ENCODE measurements at regions not wholly inside any gene's neighbourhood (a gene's known extent, or its start where the extent isn't known, plus 50 kb on each side); places are given as distances from the start of the nearest gene placed in this dataset.

GRCh38 chr1:222865718-222866117 is 50.9 kb downstream of the DISP1 start:
- H3K9me3 Mint-ChIP-seq, result no peaks in the 10 kb centered on the region
- no peak for DNase-seq (ENCODE audit: low spot score)
- H3K4me3 Mint-ChIP-seq, result no peak overlapping the region
- H3K4me1 Mint-ChIP-seq (ENCODE audit: low read depth), result peaks cover 4% of the 10 kb centered on the region
- H3K27ac Mint-ChIP-seq, result no peak overlapping the region
- H3K27me3 Mint-ChIP-seq (ENCODE audit: low read depth), result no peaks in the 10 kb centered on the region
- H3K36me3 Mint-ChIP-seq (ENCODE audit: low read depth), result no peaks in the 10 kb centered on the region

GRCh38 chr1:222867316-222867715 is 52.5 kb downstream of the DISP1 start:
- no peak for DNase-seq (ENCODE audit: low spot score)
- H3K9me3 Mint-ChIP-seq, result no peaks in the 10 kb centered on the region

DNA sequence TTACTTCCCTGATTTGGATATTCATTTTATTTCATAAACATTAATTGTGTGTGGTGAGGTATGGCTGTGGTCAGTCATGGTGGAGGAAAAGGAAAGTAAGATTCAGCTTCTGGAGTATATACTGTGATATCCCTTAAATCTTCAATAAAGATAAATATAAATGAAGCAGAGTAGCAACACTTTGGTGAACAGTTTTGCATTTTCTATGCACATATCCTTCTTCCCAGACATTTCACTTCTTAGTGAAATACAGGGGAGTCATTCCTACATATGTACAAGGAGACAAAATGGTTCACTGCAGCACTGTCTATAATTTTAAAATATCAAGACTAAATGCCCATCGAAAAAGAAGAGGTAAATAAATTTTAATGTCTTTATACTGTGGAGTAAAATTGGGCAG is 61.3 kb downstream of the DISP1 start:
- Mint-ChIP-seq H3K4me3 (no peak overlapping the region), H3K27ac (no peak overlapping the region), H3K4me1 (ENCODE audit: low read depth) (peaks cover 5% of the 10 kb centered on the region), H3K36me3 (ENCODE audit: low read depth) (peaks cover 3% of the 10 kb centered on the region), H3K9me3 (peaks cover 4% of the 10 kb centered on the region), H3K27me3 (ENCODE audit: low read depth) (no peaks in the 10 kb centered on the region)
- no peak for DNase-seq (ENCODE audit: low spot score)

More at GRCh38 chr1:222867316-222867715, 52.5 kb downstream of the DISP1 start:
- Mint-ChIP-seq H3K27ac (no peak overlapping the region), H3K36me3 (ENCODE audit: low read depth) (no peaks in the 10 kb centered on the region), H3K27me3 (ENCODE audit: low read depth) (no peaks in the 10 kb centered on the region), H3K4me1 (ENCODE audit: low read depth) (no peaks in the 10 kb centered on the region), H3K4me3 (no peak overlapping the region)

DNA sequence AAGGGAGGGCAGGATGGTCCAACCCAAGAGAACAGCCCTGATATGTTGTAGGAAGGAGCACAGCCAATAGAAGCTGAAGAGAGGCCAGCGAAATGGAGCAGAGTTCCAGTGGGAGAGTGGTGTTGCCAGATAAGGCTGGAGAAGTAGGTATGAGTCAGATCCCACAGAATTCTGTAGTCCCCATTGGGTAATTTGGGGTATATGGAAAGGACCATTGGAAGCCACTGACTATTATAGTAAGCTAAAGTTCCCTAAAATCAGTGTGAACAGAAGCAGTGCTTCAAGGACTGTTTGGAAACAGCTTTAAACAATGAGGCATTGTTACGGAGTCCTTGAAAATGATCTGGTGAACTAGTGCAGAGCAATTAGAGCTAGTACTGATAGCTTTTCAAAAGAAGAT is 63.0 kb downstream of the DISP1 start:
- Mint-ChIP-seq H3K9me3 (peaks cover 4% of the 10 kb centered on the region), H3K27ac (no peak overlapping the region)

GRCh38 chr1:222880587-222880986 is 65.7 kb downstream of the DISP1 start:
- Mint-ChIP-seq H3K27me3 (ENCODE audit: low read depth) (no peaks in the 10 kb centered on the region), H3K4me3 (no peak overlapping the region), H3K9me3 (no peaks in the 10 kb centered on the region), H3K36me3 (ENCODE audit: low read depth) (no peaks in the 10 kb centered on the region), H3K4me1 (ENCODE audit: low read depth) (peaks cover 5% of the 10 kb centered on the region), H3K27ac (no peak overlapping the region)
- peak; percentile 22 for DNase-seq (ENCODE audit: low spot score)

More for the DNA sequence above, 63.0 kb downstream of the DISP1 start:
- no peaks in the 10 kb centered on the region for H3K27me3 Mint-ChIP-seq (ENCODE audit: low read depth)
- H3K4me1 Mint-ChIP-seq (ENCODE audit: low read depth), result peaks cover 5% of the 10 kb centered on the region
- peaks cover 3% of the 10 kb centered on the region for H3K36me3 Mint-ChIP-seq (ENCODE audit: low read depth)
- DNase-seq (ENCODE audit: low spot score), result no peak
- H3K4me3 Mint-ChIP-seq, result no peak overlapping the region

DNA sequence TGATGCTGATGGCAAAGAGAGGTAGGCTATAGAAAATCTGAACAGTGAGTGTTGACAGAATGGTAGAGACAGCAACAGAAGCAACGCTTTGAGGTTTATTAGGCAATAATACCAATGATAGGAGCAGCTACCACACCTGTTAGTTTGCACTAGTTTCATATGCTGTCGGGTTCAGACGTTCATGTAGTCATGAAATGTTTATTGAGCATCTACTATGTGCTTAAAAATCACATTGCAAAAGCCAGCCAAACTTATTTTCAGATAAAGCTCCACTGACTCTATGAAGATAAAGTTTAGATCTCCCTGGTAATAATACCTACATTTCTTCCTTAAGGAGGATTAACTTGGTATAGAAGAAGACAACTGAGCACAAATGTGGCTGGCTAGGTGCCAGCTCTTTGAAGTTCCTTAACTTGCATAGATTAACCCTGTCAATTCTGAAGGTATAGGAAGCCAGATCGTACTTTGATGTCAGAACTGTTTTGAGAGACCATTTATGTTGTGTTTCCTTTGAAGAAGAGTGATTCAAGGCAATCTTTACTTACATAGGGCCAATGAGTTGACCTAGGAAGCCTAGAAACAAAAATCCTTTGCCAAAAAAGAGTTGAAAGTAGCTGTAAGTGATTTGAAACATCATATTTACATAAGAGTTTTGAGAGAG is 71.5 kb downstream of the DISP1 start:
- DNase-seq (ENCODE audit: low spot score), result no peak
- no peaks in the 10 kb centered on the region for H3K4me1 Mint-ChIP-seq (ENCODE audit: low read depth)
- no peak overlapping the region for H3K27ac Mint-ChIP-seq

GRCh38 chr1:222886878-222887351 is 72.1 kb downstream of the DISP1 start:
- no peaks in the 10 kb centered on the region for H3K36me3 Mint-ChIP-seq (ENCODE audit: low read depth)
- H3K9me3 Mint-ChIP-seq, result no peaks in the 10 kb centered on the region
- no peak for DNase-seq (ENCODE audit: low spot score)
- no peaks in the 10 kb centered on the region for H3K27me3 Mint-ChIP-seq (ENCODE audit: low read depth)
- H3K4me1 Mint-ChIP-seq (ENCODE audit: low read depth), result no peaks in the 10 kb centered on the region
- no peak overlapping the region for H3K4me3 Mint-ChIP-seq
- H3K27ac Mint-ChIP-seq, result no peak overlapping the region

More for the DNA sequence above, 71.5 kb downstream of the DISP1 start:
- no peaks in the 10 kb centered on the region for H3K27me3 Mint-ChIP-seq (ENCODE audit: low read depth)
- no peaks in the 10 kb centered on the region for H3K9me3 Mint-ChIP-seq
- H3K4me3 Mint-ChIP-seq, result no peak overlapping the region
- H3K36me3 Mint-ChIP-seq (ENCODE audit: low read depth), result no peaks in the 10 kb centered on the region

DNA sequence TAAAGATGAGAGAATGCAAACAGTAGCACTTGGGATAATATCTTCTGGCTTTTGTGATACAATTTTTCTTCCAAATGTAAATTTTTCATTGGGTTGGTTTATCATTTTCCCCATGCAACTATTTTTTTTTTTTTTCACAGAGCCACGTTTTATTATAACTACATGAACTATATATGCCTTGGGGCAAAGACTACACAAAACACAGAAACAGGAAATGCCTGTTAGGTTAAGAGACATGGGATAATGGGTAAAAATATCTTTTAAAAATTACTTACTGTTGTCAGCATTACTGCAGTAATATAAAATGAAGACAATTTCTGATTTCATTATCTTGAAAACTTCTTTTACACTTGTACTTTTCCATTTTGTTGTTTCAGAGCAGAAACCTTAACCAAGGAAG is 74.6 kb downstream of the DISP1 start:
- Mint-ChIP-seq H3K27ac (no peak overlapping the region), H3K4me3 (no peak overlapping the region), H3K4me1 (ENCODE audit: low read depth) (no peaks in the 10 kb centered on the region)

DNA sequence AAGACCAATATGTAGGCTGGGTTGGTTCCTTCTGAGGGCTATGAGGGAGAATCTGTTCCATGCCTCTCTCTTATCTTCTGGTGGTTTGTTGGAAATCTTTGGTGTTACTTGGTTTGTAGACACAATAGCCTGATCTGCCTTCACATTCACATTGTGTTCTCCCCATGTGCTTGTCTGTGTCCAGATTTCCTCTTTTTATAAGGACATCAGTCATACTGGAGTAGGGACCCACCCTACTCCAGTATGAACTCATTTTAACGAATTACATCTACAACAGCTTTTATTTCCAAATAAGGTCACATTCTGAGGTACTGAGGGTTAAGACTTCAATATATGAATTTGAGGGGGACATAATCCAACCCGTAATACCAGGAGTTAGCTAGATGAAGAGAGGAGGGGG is 75.9 kb downstream of the DISP1 start:
- no peaks in the 10 kb centered on the region for H3K27me3 Mint-ChIP-seq (ENCODE audit: low read depth)
- DNase-seq (ENCODE audit: low spot score), result no peak
- no peak overlapping the region for H3K27ac Mint-ChIP-seq
- no peaks in the 10 kb centered on the region for H3K4me1 Mint-ChIP-seq (ENCODE audit: low read depth)
- no peaks in the 10 kb centered on the region for H3K36me3 Mint-ChIP-seq (ENCODE audit: low read depth)
- H3K4me3 Mint-ChIP-seq, result no peak overlapping the region
- H3K9me3 Mint-ChIP-seq, result no peaks in the 10 kb centered on the region

More for the DNA sequence above, 74.6 kb downstream of the DISP1 start:
- DNase-seq (ENCODE audit: low spot score), result no peak
- Mint-ChIP-seq H3K27me3 (ENCODE audit: low read depth) (no peaks in the 10 kb centered on the region), H3K36me3 (ENCODE audit: low read depth) (no peaks in the 10 kb centered on the region), H3K9me3 (no peaks in the 10 kb centered on the region)

DNA sequence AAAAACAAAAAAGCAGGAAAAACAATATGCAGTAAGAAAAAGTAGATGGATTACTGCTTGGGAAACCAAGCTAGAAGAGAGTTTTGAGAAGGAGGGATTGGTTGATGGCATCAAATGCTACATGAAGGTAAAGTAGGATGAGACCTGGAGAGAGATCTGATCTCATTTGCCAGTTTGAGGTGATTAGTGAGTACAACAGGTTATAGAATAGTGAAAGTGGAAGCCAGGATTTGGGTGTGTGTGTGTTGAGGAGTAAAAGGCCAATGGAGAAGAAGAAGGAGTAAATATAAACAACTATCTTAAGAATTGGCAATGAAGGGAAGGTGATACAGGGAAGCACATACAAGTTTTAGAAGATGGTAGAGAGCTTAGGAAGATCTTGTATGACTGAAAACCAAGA is 76.7 kb downstream of the DISP1 start:
- Mint-ChIP-seq H3K9me3 (no peaks in the 10 kb centered on the region), H3K27me3 (ENCODE audit: low read depth) (no peaks in the 10 kb centered on the region), H3K27ac (no peak overlapping the region), H3K36me3 (ENCODE audit: low read depth) (no peaks in the 10 kb centered on the region), H3K4me1 (ENCODE audit: low read depth) (peaks cover 1% of the 10 kb centered on the region), H3K4me3 (no peak overlapping the region)
- no peak for DNase-seq (ENCODE audit: low spot score)

DNA sequence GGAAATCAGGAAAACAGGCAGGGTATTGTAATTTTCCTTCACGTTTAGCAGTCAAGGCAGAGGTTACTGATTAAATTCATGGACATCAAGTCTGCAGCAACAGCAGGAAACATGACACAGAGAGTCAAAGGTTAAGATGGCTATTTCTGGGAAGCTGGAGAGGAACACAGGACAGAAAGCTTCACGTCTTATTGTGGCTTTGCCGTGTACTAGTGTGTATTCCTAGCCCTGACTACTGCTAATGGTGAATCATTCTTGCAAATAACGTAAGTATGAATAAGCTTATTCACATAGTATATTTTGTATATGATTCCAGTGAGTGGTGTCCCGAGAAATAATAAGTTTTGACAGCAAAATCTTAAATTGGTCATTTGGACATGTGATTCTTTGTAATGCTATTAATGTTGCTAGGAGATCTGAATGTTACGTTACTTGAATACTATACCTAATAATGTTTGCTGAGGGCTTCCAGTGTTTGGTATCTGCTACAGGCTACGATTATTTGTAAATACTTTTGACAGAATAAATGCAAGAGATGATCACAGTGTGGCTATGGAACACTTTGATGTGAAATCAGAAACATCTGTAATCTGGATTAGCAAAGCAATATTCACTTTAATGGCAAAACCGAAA is 77.4 kb downstream of the DISP1 start:
- Mint-ChIP-seq H3K9me3 (no peaks in the 10 kb centered on the region), H3K27ac (no peak overlapping the region), H3K27me3 (ENCODE audit: low read depth) (no peaks in the 10 kb centered on the region), H3K4me3 (no peak overlapping the region), H3K4me1 (ENCODE audit: low read depth) (peaks cover 3% of the 10 kb centered on the region), H3K36me3 (ENCODE audit: low read depth) (no peaks in the 10 kb centered on the region)
- no peak for DNase-seq (ENCODE audit: low spot score)

- no peak for DNase-seq (ENCODE audit: low spot score)
- Mint-ChIP-seq H3K36me3 (ENCODE audit: low read depth) (no peaks in the 10 kb centered on the region), H3K9me3 (no peaks in the 10 kb centered on the region), H3K27ac (no peak overlapping the region), H3K27me3 (ENCODE audit: low read depth) (no peaks in the 10 kb centered on the region), H3K4me1 (ENCODE audit: low read depth) (peaks cover 7% of the 10 kb centered on the region), H3K4me3 (no peak overlapping the region)
These were observed 78.4 kb downstream of the DISP1 start for GRCh38 chr1:222893255-222893654.

DNA sequence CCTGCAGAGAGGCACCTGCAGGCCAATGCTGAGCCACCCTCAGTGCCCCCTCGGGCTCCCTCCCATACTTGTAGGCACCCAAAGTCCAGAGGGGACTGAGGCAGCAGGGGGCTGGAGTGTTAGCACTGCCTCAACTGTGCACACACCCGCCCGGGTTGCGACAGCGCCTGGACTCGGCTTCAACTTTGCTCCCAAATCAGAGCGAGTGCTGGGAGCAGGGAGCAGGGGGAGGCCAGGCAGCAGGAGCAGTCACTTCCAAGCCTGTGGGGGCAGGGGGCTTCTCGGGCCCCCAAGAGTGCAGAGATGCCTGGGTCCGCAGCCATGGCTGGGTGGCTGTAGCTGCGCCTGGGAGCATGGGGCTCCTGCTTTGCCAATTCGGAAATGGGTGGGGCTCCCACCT is 79.5 kb downstream of the DISP1 start:
- H3K9me3 Mint-ChIP-seq, result no peaks in the 10 kb centered on the region
- no peak overlapping the region for H3K4me3 Mint-ChIP-seq
- no peak overlapping the region for H3K27ac Mint-ChIP-seq
- DNase-seq (ENCODE audit: low spot score), result no peak
- peaks cover 11% of the 10 kb centered on the region for H3K4me1 Mint-ChIP-seq (ENCODE audit: low read depth)
- no peaks in the 10 kb centered on the region for H3K27me3 Mint-ChIP-seq (ENCODE audit: low read depth)
- no peaks in the 10 kb centered on the region for H3K36me3 Mint-ChIP-seq (ENCODE audit: low read depth)

- Mint-ChIP-seq H3K4me3 (no peak overlapping the region), H3K4me1 (ENCODE audit: low read depth) (peaks cover 11% of the 10 kb centered on the region), H3K27me3 (ENCODE audit: low read depth) (no peaks in the 10 kb centered on the region), H3K9me3 (no peaks in the 10 kb centered on the region), H3K27ac (no peak overlapping the region), H3K36me3 (ENCODE audit: low read depth) (no peaks in the 10 kb centered on the region)
- DNase-seq (ENCODE audit: low spot score), result no peak
These were observed 82.0 kb downstream of the DISP1 start for GRCh38 chr1:222896630-222897526.
